T-helper 1 cell treated with Interleukin-12 subunit alpha and Interleukin-12 subunit beta and Interleukin-4 antibody, amounts not matched to agents 30 μg/mL and 1 μg/mL, for 36 hours (primary cell): ENCODE measurements at regions not wholly inside any gene's neighbourhood (a gene's known extent, or its start where the extent isn't known, plus 50 kb on each side); places are given as distances from the start of the nearest gene placed in this dataset.
"Not testable (repeated sequence)": the region's sequence is repeated elsewhere in the genome, so short reads cannot be mapped to it uniquely, and the experiment has no call there.

Experiments
- H3K27ac Mint-ChIP-seq: one replicate; pipeline ENCODE4 v1.8.0; 2021; ENCODE audit warnings: mild to moderate bottlenecking, mixed read lengths
- H3K27me3 Mint-ChIP-seq: one replicate; pipeline ENCODE4 v1.8.0; 2021; ENCODE audit warnings: low read depth, mixed read lengths
- H3K36me3 Mint-ChIP-seq: one replicate; pipeline ENCODE4 v1.8.0; 2021; ENCODE audit warnings: low read depth, mixed read lengths
- H3K4me1 Mint-ChIP-seq: one replicate; pipeline ENCODE4 v1.8.0; 2021; ENCODE audit warnings: low read depth, mixed read lengths
- H3K4me3 Mint-ChIP-seq: one replicate; pipeline ENCODE4 v1.8.0; 2021; ENCODE audit warnings: mild to moderate bottlenecking, moderate library complexity, mixed read lengths
- H3K9me3 Mint-ChIP-seq: one replicate; pipeline ENCODE4 v1.8.0; 2021; ENCODE audit warnings: mixed read lengths

DNA sequence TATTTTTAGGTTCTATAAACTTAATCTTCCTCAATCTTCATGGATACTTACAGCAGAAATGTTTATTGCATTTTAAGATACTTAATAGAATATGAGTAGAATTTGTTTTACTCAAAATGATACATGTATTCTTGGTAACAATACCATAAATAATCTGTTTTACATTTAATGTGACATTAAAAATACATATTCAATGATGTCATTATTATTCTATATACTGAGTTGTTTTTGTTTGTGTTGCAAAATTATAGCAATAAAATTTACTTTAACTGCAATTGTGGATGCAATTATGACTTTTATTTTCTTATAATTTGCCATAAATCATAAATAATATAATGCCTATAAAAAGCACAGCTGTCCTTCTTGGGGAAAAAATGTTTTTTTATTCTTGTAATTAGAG is 275.9 kb upstream of the CCNG1 start:
- no peak overlapping the region for H3K4me3 Mint-ChIP-seq
- no peak overlapping the region for H3K27ac Mint-ChIP-seq
- H3K27me3 Mint-ChIP-seq: no peaks in the 10 kb centered on the region
- H3K9me3 Mint-ChIP-seq: peaks cover 10% of the 10 kb centered on the region
- H3K4me1 Mint-ChIP-seq: no peaks in the 10 kb centered on the region
- H3K36me3 Mint-ChIP-seq: no peaks in the 10 kb centered on the region

DNA sequence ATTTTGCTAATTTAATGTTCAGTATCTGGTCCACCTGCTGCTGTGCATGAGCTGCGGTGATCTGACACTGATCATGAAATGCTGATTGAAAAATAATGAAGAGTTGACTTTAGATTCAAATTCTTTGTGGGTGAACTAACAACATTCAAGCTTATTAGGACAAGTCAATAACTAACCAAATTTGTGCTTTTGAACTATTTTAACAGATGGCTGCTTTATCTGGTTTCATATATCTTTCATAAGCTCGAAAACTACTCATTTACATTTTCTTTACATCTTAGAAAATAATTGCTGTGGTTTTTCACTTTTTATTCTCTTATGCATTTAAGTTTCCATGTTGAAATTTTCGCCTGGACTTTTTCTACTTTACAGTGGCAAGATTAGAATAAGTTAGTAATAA is 274.8 kb upstream of the CCNG1 start:
- H3K9me3 Mint-ChIP-seq: peaks cover 13% of the 10 kb centered on the region

DNA sequence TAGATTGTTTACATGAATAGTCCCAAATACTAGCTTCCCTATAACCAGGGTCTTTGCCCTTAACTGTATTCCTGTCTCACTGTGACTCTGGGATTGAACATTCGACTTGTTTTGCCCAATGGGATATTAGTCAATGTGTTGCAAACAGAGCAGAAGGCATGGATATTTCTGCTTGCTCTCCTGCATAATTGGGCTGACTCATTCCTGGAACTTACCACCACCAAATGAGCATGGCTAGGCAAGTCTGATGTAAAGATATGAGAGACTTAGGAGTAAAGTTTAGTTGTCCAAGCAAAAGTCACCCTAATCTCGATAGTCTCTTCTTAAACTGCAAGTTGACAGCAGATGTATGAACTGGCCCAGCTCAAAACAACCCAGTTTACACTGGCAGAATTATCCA is 273.5 kb upstream of the CCNG1 start:
- Mint-ChIP-seq H3K4me1 (no peaks in the 10 kb centered on the region), H3K27ac (no peak overlapping the region), H3K9me3 (peaks cover 25% of the 10 kb centered on the region), H3K27me3 (no peaks in the 10 kb centered on the region), H3K4me3 (no peak overlapping the region), H3K36me3 (no peaks in the 10 kb centered on the region)

More for the DNA sequence above, 274.8 kb upstream of the CCNG1 start:
- Mint-ChIP-seq H3K4me3 (no peak overlapping the region), H3K27me3 (no peaks in the 10 kb centered on the region), H3K27ac (no peak overlapping the region), H3K36me3 (no peaks in the 10 kb centered on the region), H3K4me1 (no peaks in the 10 kb centered on the region)

DNA sequence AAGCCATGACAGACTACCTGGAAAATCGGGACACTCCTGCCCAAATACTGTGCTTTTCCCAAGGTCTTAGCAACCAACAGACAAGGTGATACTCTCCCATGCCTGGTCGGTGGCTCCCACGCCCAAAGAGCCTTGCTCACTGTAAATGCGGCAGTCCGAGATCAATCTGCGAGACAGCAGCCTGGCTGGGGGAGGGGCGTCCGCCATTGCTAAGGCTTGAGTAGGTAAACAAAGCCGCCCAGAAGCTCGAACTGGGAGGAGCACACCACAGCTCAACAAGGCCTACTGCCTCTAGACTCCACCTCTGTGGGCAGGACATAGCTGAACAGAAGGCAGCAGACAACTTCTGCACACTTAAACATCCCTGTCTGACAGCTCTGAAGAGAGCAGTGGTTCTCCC is 272.1 kb upstream of the CCNG1 start:
- Mint-ChIP-seq H3K9me3 (peaks cover 30% of the 10 kb centered on the region), H3K36me3 (no peaks in the 10 kb centered on the region), H3K27ac (no peak overlapping the region), H3K4me3 (no peak overlapping the region), H3K27me3 (no peaks in the 10 kb centered on the region), H3K4me1 (no peaks in the 10 kb centered on the region)

DNA sequence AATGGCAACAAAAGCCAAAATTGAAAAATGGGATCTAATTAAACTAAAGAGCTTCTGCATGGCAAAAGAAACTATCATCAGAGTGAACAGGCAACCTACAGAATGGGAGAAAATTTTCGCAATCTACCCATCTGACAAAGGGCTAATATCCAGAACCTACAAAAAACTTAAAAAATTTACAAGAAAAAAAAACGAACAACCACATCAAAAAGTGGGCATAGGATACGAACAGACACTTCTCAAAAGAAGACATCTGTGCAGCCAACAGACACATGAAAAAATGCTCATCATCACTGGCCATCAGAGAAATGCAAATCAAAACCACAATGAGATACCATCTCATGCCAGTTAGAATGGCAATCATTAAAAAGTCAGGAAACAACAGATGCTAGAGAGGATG is 267.2 kb upstream of the CCNG1 start:
- not testable (repeated sequence) for H3K27ac Mint-ChIP-seq, H3K4me3 Mint-ChIP-seq, H3K27me3 Mint-ChIP-seq, H3K4me1 Mint-ChIP-seq, H3K36me3 Mint-ChIP-seq
- H3K9me3 Mint-ChIP-seq: peaks cover 30% of the 10 kb centered on the region

DNA sequence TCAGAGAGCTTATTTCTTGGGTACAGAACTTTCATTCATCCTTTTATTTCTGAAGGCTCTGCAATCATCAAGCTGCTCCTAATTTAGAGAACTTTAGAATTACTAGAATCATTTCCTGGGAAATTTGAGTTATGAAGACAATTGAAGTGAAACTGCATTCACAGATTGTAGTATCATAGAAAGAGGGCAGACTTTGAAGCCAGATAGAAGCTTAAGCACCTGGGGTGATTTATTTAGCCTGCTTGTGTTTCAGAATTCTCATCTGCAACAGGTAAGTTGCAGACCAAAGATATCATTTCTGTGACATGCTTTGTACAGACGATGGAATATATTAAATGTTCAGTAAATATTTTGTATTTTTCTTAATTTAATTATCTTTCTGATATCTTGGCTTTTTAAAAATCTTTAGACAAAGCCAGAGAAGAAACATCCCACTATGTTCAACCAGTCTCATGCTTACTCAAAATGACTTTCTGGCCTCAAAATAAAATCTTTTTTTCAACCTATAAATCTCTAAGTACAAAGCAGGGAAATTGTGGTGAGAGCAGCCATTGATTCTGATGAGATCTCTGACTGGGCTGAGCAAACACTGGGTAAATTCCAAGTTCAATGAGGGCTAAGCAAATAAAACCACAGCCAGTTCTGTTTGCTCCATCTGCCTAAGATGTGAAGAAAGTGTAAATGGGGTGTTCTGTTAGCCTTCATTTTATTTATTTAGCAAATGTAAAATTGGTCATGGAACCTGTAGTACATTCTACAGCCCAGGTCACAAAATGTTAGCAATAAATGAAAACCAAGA is 264.7 kb upstream of the CCNG1 start:
- Mint-ChIP-seq H3K36me3 (no peaks in the 10 kb centered on the region), H3K4me1 (no peaks in the 10 kb centered on the region), H3K4me3 (no peak overlapping the region), H3K9me3 (peaks cover 17% of the 10 kb centered on the region), H3K27me3 (no peaks in the 10 kb centered on the region), H3K27ac (no peak overlapping the region)

DNA sequence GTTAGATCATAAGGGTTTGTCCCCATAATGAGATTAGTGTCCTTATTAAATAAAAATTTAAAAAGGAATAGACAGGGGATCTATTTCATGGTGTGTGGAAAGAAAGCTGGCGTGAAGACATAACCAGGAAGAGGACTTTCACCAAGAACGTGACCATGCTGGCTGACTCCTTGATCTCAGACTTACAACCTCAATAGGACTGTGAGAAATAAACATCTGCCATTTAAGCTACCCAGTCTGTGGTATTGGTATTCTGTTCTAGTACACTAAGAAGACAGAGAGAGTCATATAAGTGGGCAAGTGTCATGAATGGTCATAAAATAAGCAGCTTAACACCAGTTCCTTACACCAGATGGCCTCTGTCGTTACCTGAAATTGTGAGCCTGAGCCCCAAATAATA is 259.4 kb upstream of the CCNG1 start:
- H3K27ac Mint-ChIP-seq: no peak overlapping the region
- no peaks in the 10 kb centered on the region for H3K27me3 Mint-ChIP-seq
- H3K4me3 Mint-ChIP-seq: no peak overlapping the region
- H3K36me3 Mint-ChIP-seq: no peaks in the 10 kb centered on the region
- no peaks in the 10 kb centered on the region for H3K4me1 Mint-ChIP-seq
- H3K9me3 Mint-ChIP-seq: peaks cover 5% of the 10 kb centered on the region

DNA sequence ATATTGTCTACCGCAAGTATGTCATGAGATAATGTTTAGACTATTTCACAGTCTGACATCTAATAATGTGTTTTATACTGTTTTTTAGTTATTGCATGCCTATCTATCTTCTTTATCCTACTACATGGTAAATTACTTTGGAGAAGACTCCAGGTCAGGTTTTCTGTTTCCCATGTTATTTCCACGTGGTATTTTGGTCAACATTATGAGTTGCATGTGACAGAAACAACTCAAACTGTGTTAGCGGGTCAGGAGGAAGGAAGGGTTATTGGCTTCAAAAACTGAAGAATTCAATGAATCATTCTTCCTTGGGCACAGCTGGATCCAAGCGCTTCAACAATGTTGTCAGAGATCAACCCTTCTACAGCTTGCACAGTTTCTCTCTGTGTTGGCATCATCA is 252.1 kb upstream of the CCNG1 start:
- Mint-ChIP-seq H3K4me1 (no peaks in the 10 kb centered on the region), H3K36me3 (no peaks in the 10 kb centered on the region), H3K4me3 (no peak overlapping the region), H3K27me3 (no peaks in the 10 kb centered on the region), H3K9me3 (peaks cover 8% of the 10 kb centered on the region), H3K27ac (no peak overlapping the region)

DNA sequence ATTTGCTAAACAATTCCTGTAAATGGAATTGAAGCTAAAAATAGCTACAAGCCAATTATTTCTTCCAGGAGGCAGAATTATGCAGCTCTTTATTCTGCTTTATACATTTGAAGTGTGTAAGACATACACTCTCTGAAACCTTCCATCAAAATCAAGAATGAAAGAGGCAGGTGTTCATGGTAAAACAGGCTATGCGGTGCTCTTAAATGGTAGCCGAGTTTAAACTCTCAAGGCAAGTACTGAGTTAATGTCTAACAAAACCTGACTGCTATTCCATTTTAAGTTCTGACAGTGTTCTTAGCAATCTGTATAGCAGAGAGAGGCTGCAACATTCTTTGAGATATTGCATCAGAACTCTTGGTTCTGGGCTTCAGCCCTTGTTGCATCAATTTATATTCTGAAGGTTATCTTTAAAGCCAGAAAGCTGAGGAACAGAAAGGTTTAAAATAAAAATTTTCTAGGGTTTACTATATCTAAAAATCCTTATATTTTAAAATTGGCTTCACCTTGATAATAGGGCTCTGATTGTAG is 248.3 kb upstream of the CCNG1 start:
- H3K27me3 Mint-ChIP-seq: no peaks in the 10 kb centered on the region
- H3K4me1 Mint-ChIP-seq: no peaks in the 10 kb centered on the region

DNA sequence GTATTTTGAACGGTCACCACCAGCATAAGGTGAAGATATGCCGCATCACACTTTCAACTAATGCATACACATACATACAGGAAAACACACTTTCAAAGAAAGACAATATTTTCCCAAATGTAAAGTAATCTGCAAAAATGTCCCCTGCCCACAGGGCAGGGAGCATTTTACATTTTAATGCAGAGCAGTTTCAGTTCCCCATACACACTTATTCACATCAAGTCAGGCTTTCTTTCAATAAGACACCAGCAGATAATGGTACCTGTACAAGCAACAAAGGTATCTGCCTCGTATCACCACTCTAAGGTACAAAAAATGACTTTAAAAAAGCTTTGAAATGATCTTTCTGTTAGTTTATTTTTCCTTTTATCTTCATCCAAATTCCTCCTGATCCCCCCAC is 247.1 kb upstream of the CCNG1 start:
- Mint-ChIP-seq H3K27ac (no peak overlapping the region), H3K27me3 (no peaks in the 10 kb centered on the region), H3K9me3 (peaks cover 10% of the 10 kb centered on the region), H3K4me3 (no peak overlapping the region), H3K36me3 (no peaks in the 10 kb centered on the region), H3K4me1 (no peaks in the 10 kb centered on the region)

More for the DNA sequence above, 248.3 kb upstream of the CCNG1 start:
- Mint-ChIP-seq H3K27ac (no peak overlapping the region), H3K4me3 (no peak overlapping the region), H3K9me3 (peaks cover 3% of the 10 kb centered on the region), H3K36me3 (no peaks in the 10 kb centered on the region)

DNA sequence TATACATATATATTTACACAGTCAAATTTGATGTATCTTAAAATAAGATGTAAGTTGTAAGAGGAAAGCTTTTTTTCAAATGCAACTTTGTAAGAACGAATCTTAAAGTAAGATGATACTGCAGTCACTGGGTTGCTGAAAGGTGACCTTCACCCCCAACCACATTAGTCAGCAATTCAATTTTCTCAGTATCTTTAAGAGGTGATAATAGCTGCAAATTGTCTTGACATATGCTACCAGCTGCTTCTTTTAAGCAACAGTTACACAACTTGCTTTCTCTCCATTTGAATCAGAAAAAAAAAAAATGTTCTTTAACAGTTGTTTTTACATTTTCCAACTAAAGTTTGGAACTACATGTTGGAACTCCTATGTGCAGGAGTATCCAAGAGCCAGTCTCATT is 246.6 kb upstream of the CCNG1 start:
- Mint-ChIP-seq H3K9me3 (peaks cover 8% of the 10 kb centered on the region), H3K27ac (no peak overlapping the region), H3K4me1 (no peaks in the 10 kb centered on the region), H3K36me3 (no peaks in the 10 kb centered on the region), H3K4me3 (no peak overlapping the region), H3K27me3 (no peaks in the 10 kb centered on the region)

DNA sequence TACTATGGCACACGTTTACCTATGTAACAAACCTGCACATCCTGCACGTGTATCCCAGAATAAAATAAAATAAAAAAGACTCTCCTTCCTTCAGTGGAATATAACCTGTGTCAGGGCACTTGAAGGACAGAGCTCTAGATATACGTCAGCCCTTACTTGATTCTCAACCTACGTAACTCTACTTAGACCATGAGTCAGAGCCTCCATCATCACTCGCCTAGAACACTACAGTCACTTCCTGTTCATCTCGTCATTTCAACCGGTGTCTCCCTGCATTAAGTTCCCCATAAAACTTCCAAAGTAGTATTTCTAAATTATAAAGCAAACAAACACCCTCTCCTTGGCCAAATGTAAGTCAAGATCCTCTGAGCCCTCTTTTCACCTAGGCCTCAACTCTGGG is 243.5 kb upstream of the CCNG1 start:
- Mint-ChIP-seq H3K27ac (no peak overlapping the region), H3K27me3 (no peaks in the 10 kb centered on the region), H3K4me1 (no peaks in the 10 kb centered on the region), H3K36me3 (no peaks in the 10 kb centered on the region), H3K4me3 (no peak overlapping the region), H3K9me3 (peaks cover 8% of the 10 kb centered on the region)

DNA sequence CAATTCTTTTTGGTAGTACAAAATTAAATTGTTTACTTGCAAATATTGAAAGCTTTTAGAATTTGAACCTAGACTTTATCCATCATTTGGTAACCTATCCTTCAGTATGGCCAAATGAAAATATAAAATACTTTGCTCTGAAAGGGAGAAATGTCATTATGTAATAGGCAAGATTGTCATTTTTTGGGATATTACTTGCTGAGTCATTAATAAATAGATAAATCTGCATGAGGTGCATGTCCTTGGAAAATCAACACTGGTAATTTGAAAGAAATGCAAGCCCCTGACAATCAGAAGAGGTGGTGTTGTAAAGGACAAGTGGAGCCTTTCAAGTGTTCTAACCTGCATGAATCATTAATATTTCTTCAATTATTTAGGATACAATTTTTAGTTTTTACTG is 231.8 kb upstream of the CCNG1 start:
- Mint-ChIP-seq H3K36me3 (no peaks in the 10 kb centered on the region), H3K27ac (no peak overlapping the region), H3K4me3 (no peak overlapping the region), H3K4me1 (no peaks in the 10 kb centered on the region), H3K9me3 (peaks cover 12% of the 10 kb centered on the region), H3K27me3 (no peaks in the 10 kb centered on the region)

DNA sequence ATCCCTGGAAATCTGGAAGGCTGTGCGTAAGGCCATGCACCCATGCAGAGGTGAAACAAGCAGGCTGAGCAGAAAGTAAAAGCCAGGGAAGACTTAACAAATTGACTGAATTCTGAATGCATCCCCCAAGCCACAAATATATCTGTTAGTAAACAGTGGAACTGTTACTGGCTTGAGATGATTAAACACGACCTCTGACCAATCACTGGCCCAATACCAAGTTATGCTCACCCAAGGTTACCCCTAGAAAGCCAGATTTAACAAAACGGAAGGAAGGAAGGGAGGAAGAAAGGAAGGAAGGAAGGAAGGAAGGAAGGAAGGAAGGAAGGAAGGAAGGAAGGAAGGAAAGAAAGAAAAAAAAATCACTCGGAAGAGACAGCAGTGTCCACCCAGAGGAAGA is 215.8 kb upstream of the CCNG1 start:
- Mint-ChIP-seq H3K4me3 (no peak overlapping the region), H3K9me3 (peaks cover 3% of the 10 kb centered on the region), H3K27ac (no peak overlapping the region), H3K27me3 (no peaks in the 10 kb centered on the region), H3K4me1 (no peaks in the 10 kb centered on the region), H3K36me3 (no peaks in the 10 kb centered on the region)

DNA sequence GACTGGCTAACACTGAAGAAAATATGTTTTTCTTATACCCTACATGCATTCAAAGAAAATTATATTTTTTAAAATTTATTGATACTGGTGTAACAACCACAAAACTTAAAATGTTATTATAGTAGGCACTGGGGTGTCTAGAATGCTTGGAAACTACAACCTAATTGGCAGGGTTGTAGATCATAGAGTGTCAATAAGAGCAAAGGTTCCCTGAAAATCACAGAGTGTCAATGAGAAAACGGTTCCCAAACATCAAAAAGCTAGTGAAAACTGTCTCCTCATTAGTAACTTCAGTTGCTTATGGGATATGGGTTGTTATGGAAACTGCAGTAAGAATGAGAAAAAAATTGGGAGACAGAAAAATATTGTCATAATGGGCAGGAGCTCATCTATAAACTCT is 214.4 kb upstream of the CCNG1 start:
- Mint-ChIP-seq H3K9me3 (peaks cover 3% of the 10 kb centered on the region), H3K4me1 (no peaks in the 10 kb centered on the region), H3K36me3 (no peaks in the 10 kb centered on the region), H3K4me3 (no peak overlapping the region), H3K27ac (no peak overlapping the region), H3K27me3 (no peaks in the 10 kb centered on the region)
